Bronchial epithelial cell (primary cell): ENCODE measurements at regions not wholly inside any gene's neighbourhood (a gene's known extent, or its start where the extent isn't known, plus 50 kb on each side); places are given as distances from the start of the nearest gene placed in this dataset.

Source experiments
- DNase-seq: peaks from one replicate; pipeline ENCODE4 v3.0.0-alpha.2; 2010; ENCODE audit warnings: low read depth
- FAIRE-seq: peaks from 2 replicates; lab custom pipeline; 2011; peaks lifted over from hg19 to GRCh38; lab: Jason Lieb, UNC
- H3K27me3 ChIP-seq: 2 replicates; pipeline ENCODE4 v1.5.1; 2011; ENCODE audit warnings: low read length; ENCODE audit not compliant: control insufficient read depth, insufficient read depth
- H3K36me3 ChIP-seq: 2 replicates; pipeline ENCODE4 v1.5.1; 2011; ENCODE audit warnings: low read length; ENCODE audit not compliant: control insufficient read depth, insufficient read depth
- H3K4me3 ChIP-seq: 2 replicates; pipeline ENCODE4 v1.5.1; 2011; ENCODE audit warnings: mild to moderate bottlenecking, low read depth, low read length, control low read depth
- CTCF ChIP-seq: IDR thresholded peaks from 2 replicates; pipeline ENCODE4 v1.5.1; 2011; ENCODE audit warnings: mild to moderate bottlenecking, moderate library complexity, low read length, control low read depth, inconsistent platforms; ENCODE audit not compliant: insufficient read depth, severe bottlenecking

DNA sequence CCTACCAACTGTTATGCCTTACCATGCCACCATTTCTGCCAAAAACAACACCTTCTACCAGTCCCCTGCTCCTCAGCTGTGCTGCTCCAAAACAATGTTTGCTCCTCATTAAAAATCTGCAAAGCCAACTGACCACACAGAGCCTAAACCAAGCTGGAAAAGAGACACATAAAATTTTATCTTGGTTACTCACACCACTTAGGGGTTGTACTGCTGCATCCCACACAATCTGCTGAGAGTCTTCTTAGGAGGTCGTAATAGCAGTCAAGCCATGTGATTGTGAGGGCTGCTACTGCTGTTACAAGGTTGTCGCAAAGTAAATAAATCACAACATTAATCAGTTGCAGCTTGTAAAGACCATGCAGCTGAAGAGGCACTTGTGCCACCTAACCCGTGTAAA lies 607.4 kb upstream of the FAM241A start:
- no peaks in the 10 kb centered on the region for H3K36me3 ChIP-seq
- no peaks in the 10 kb centered on the region for H3K27me3 ChIP-seq
- no peak for TF ChIP-seq CTCF
- H3K4me3 ChIP-seq = no peak overlapping the region
- FAIRE-seq = no peak
- DNase-seq = no peak

- FAIRE-seq (no peak), DNase-seq (no peak)
- Histone ChIP-seq H3K4me3 (no peak overlapping the region), H3K36me3 (no peaks in the 10 kb centered on the region), H3K27me3 (no peaks in the 10 kb centered on the region)
- no peak for TF ChIP-seq CTCF
These were observed 604.6 kb upstream of the FAM241A start for GRCh38 chr4:111540671-111541070.

- DNase-seq = no peak
- Histone ChIP-seq H3K4me3 (no peak overlapping the region), H3K36me3 (no peaks in the 10 kb centered on the region), H3K27me3 (no peaks in the 10 kb centered on the region)
- TF ChIP-seq CTCF = no peak
- no peak for FAIRE-seq
These were observed 603.2 kb upstream of the FAM241A start for GRCh38 chr4:111542056-111542455.

DNA sequence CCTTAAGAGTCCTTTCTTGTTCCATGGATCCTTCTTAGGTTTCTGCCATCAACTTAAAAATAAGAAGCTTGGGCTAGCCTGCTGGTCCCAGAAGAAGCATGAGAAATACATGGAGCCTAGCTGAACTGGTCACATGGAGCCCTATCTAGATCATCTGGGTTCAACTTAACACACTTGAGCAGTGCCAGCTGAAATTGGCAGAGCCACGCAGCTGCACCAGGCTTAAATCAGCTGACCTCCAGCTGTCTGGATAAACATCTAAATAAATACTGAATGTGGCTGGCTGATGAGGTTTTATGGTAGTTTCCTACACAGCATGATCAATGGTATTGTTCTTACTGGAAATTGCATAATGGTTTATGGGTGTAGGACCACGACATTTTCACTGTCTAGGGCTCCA lies 598.4 kb upstream of the FAM241A start:
- DNase-seq = no peak
- no peak overlapping the region for H3K4me3 ChIP-seq
- no peaks in the 10 kb centered on the region for H3K36me3 ChIP-seq
- H3K27me3 ChIP-seq = no peaks in the 10 kb centered on the region
- FAIRE-seq = no peak
- TF ChIP-seq CTCF = no peak

DNA sequence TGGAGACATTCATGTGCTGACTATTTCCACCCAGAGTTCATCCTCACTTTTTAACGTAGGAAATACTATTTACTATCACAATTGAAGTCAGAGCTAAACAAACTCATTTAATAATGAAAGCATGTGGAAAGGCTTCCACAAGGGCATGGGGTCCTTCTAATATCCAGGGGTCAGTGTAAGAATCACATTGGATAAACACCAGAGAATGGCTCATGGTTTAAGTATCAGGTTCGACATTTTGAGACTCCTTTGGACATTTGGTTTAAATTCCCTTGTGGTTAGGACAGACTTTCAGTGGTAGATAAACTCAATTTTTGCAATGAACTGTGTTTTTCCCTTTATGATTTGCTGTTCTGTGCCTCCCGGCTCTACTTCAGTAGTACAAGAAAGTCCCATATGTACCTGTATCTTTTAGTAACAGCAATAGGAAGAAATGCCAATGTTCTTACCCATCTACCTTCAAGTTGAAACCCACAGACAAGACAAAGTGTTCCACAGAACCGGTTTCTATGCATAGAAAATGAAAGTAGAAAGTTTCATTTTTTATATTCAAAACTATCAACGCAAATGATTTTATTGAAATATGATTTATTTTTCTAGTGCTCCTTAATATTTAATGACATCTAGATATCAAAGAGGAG lies 589.0 kb upstream of the FAM241A start:
- no peak for FAIRE-seq

More for the DNA sequence above, 589.0 kb upstream of the FAM241A start:
- Histone ChIP-seq H3K4me3 (no peak overlapping the region), H3K36me3 (no peaks in the 10 kb centered on the region), H3K27me3 (no peaks in the 10 kb centered on the region)
- TF ChIP-seq CTCF = no peak
- no peak for DNase-seq
